ENCODE measurements at regions not wholly inside any gene's neighbourhood (a gene's known extent, or its start where the extent isn't known, plus 50 kb on each side); places are given as distances from the start of the nearest gene placed in this dataset.

DNA sequence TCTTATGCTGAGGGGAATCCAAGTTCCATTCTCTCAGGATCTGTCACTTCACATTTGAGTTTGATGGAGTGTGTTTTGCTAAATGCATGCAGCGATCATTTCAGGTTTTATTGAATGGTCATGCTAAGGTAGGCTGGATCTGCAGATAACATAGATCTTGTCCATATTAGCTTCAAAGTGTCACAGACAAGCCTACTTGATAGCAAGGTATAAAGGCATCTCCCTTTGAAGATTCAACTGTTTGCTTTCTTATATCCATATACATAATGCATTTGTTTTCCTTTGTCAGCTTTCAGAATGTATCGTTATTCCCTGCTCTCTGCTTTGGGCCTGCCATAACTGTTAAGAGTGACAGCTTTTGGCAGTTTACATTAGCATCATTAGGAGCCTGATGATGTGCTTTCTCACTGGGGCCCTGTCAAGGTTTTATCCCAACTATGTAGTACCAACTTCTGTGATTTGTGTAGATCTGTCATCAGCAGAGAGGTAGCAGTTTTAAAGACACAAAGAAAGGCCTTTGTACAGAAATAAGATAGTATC, 604.3 kb upstream of the CDH7 start:
- no peak for DNase-seq (ENCODE audit: low read depth)

DNA sequence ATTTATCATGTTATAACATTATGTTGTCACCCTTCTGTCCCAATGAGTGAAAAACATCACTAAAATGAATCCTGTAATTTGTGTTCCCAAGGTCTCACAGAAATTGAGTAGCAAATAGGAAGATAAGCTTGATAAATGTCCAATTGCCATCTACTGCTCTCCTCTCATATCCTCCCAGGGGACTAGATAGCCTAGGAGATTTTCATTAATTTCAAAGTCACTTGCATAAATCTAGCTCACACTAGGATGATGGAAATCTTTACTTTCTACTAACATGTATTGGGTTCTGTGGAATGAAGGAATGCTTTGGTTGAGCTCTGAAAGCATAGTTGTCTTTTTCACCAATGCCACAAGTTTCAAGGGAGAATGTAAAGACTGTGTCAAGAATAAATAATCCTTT, 605.5 kb upstream of the CDH7 start:
- no peak for DNase-seq (ENCODE audit: low read depth)

DNA sequence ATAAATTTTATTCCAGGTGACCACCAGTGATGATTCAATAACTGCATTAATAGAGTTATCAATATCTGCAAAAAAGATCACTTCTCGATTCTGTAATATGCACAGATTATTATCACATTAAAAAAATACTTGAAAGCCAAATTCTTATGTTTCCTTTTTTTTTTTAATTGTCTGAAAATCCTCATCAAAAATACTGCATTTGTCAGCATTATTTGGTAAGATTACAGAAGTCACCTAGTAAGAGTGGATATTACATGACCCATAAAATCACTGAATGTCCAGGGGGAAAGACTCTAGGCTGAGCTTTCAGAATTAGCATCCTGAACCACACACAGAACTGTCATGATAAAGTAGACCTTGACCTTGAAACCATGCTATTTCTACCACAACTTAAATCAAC, 617.2 kb upstream of the CDH7 start:
- DNase-seq (ENCODE audit: low read depth) = no peak

DNA sequence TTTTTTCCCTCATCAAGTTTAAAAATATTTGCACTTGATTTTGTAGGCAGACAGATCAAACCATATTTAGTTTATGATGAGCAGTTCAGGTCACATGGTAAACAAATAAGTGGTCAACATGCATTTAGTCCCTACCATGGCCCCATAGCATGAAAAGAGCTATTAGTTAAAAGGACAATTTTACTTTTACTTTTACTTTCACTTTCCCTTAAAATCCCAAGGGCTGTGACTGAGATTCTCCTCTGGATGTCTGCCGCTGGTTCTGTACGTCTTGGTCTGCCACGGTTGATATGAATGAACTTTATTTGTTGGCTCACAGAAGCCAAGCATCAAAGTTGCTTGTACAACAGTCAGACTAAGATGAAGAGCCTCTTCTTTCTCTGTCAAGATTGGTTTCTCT, 626.2 kb upstream of the CDH7 start:
- DNase-seq (ENCODE audit: low read depth) = no peak

DNA sequence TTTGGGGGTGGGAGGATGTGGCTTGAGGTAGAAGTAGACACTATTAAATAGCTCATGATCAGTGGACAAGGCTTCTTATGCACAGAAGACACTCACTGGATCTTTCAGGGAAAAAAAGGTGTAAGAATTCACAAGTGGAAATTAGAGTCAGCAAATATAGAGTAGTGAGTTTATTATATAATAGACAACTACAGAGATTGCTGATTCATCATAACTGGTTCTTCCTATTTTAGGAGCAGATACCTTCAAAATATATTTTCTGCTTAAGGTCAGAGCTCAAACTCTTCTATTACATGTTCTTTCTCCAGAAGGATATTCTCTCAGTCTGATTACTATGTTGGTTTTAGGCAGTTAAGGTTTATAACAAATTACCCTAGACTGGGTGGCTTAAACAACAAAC, 646.9 kb upstream of the CDH7 start:
- no peak for DNase-seq (ENCODE audit: low read depth)

DNA sequence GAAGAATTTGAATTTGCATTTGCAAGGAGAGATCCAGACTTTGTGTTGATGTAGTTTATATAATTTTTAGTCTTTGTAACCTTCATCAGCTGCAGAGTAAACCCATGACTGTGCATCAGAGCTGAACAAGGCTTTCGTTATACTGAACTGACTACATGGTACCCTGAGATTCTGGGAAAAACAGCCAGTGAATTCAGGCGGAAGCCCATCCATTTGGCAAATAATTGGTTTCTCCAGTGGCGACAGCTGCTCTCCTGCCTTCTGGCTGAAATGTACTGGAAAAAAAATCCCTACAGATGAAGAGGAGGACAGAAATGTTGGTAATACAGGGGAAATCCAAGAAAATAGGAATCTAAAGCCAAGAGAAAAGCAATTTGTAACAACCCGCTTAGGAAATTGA, 657.5 kb upstream of the CDH7 start:
- DNase-seq (ENCODE audit: low read depth) = no peak

DNA sequence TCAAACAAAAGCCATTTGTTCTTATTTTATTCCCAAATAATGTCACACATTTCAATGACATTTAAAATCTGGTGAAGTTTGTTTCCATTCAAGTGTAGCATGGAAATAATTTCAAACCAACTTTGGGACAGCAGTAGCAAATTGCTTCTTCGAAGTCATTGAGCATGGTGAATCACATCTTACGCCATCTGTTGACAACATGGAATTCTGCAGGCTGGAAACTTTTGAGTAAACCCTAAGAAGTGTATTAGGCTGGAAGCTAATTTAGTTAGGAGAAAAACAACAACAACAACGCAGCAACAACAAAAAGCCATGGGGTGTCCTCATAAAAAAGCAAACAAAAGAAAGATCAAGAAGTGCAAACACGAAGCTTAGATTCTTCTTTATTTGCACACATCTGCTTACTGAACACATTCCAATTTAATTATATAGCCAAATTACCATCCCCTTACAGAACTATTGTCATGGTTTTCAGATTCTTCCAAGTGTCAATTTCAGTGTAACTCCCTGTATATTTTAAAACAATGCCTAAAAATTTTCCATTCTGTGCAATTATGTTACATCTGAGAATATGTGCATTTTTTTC, 659.0 kb upstream of the CDH7 start:
- DNase-seq (ENCODE audit: low read depth) = no peak

DNA sequence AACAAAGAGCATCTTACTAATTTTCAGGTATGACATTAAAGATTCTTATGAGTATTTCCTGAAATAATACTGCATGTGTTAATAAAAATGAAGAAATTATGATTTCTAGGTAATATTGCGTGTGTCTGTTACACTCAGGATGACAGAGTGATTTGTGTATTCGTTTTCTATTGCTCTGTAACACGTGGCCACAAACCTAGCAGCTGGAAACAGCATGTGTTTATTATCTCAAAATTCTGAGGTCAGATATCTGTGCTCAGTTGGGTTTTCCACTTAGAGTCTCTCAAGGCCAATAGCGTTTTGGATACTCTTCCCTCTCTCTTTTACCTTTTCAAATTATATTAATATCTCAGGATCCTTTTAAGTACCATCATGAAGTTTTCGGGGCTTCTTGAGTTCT, 667.9 kb upstream of the CDH7 start:
- no peak for DNase-seq (ENCODE audit: low read depth)

DNA sequence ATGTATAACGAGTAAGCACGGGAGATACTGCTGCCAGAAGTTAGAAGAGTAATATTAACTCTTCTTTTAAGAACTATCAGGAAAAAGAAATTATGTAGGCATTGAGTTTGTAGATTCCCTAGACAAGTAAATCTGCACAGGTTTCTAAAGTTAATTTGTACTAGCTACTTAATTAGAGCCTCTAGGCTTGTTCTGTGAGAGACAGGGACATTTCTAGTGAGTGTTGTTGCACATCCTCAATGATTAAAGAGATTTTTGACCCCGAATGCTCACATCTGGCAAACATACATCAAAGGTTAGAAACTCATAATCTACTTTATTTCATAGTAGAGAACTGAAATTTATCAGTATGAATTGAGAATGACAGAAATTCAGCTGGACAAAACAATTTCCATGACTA, 669.0 kb upstream of the CDH7 start:
- no peak for DNase-seq (ENCODE audit: low read depth)

DNA sequence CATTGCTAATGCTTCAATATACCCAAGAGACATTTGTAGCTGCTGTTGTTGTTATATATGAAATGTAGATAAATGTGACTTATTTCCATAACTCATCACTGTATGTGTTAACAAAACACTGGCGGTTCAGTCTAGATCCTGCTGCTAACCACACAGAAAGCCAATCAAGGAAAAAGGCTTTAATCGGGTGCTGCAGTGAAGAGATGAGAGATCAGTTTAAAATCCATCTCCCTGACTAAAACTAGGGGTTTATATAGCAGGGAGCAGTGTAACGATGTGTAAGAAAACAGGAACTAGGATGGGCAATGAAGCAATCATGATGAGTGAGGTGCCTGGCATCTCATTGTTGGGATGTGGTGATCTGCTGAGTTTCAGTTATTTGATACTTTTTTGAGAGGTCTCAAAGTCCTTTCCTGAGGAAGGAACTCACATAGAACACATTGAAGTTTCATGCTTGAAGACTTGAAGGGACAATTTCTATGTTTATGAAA, 677.7 kb upstream of the CDH7 start:
- no peak for DNase-seq (ENCODE audit: low read depth)

DNA sequence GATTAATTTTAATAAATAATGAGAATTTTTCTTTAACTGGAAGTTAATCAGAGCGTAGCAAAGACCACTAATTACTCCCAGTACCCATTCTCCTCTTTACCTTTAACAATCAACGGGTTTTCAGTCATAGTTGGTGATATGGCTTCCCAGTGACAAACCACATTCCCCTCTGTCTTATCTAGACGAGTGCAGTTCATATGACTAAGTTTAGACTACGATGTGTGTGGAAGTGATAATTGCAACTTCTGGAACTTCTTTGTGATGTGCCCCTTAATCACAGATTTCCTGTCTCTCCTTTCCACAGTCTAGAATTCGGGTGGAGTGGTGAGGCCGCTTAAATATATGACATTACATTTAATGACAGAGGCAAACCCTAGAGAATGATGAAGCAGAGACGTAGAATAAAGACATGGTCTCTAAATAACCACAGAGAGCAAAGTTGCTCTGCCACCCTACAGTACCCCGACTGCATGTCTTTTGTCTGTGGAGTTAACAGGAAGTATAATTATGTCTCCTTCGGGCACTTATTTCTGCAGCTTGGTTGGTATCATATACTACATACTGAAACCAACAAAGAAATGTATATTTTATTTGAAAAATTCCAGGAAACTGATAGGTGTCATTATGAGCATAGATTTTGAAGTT, 693.3 kb upstream of the CDH7 start:
- no peak for DNase-seq (ENCODE audit: low read depth)

DNA sequence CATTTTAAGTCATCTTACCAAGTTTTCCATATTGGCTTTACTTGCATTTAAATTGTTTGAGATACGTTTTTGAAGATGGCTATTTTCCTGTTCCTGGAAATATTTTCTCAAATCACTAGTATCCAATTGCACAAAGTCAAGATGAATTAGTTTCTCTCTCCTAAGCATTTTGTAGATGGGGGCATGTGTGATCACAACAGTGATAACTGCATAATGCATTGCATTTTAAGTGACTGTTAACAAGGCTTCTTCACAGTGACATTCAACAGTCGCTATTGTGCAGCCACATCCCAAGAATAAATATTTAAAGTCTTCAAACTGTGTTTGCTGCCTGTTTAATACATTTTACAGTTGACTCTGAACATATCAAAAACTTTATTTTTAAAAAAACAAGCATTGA, 694.2 kb upstream of the CDH7 start:
- no peak for DNase-seq (ENCODE audit: low read depth)

DNA sequence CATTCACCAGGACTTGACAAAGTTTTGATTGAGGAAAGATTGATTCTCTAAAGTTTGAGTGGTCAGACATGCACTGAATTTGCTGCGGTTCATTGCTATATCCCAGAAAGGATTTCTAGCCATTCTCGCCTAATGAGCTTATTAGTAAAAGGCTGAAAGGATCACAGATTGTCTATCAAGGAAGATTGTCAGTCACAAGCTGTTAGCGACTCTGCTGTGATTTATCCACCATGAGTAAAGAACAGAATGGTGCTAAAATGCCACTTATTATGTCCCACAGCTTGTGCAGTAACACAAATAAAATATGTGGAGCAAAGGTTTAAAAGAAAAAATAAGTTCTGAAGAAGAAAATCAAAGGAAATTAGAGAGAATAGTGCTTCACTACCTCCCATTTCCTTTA, 701.2 kb upstream of the CDH7 start:
- no peak for DNase-seq (ENCODE audit: low read depth)

DNA sequence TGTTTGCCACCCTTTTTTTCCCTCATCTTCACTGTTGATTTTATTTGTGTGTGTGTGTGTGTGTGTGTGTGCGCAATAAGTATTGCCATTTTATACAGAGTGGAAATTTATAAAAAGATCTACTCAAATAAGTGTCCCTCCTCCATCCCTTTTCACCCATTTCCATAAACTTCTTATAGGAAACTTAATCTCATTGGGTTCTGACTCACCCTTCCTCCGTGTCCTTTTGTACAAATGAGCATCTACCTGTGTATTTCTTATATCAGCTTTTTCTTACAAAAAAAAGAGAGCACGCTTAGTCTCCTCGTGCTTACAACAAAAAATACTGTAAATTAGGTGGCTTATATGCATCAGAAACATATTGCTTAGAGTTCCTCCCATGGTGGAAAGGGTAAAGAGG, 711.2 kb upstream of the CDH7 start:
- DNase-seq (ENCODE audit: low read depth) = no peak

DNA sequence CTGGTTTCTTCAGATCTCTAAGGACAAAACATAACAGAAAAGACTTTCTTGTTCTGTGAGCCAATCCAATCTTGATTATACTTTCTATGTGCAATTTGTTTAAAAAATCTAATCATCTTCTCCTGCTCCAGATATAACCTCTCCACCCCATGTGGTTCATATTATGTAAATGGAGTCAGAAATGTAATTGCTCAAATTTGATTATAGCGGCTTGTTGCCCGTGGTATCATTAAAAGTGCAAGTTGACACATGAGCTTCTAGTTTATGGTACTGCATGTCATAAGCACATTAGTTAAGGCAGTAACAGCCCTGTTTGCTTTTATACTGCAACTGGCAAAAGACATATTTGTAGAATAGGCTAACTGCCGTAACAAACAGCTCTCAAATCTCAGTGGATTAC, 715.1 kb upstream of the CDH7 start:
- no peak for DNase-seq (ENCODE audit: low read depth)

DNA sequence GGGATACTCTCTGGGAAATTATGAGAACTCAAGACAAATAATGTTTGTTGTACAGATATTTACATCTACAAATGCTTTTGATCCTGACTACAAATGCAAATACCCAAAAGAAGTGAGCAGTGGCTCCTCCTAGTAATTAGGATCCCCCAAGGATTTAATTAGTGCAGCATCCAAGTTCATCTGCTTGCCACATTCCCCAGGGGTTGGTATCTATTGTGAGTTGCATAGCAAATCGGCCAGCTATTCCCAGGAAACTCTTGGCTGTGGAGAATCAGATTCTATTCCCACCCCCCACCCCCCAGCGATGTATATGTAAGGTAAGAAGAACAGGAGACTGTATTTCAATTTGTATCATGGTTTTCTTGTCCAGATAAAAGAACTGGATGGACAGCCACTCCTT, 725.1 kb upstream of the CDH7 start:
- DNase-seq (ENCODE audit: low read depth) = no peak

DNA sequence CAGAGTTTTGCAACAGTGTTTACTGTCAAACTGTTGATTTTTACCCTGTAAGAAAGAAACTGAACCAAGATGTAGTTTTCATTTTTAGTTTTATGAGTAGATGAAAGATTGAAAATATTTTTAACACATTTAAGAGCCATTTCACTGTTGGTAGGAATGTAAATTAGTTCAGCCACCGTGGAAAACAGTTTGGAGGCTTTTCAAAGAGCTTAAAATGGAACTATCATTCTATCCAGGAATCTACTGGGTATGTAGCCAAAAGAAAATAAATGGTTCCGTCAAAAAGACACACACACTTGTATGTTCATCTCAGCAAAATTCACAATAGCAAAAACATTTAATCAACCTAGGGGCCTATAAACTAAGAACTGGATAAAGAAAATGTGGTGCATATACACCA, 729.8 kb upstream of the CDH7 start:
- DNase-seq (ENCODE audit: low read depth) = no peak

DNA sequence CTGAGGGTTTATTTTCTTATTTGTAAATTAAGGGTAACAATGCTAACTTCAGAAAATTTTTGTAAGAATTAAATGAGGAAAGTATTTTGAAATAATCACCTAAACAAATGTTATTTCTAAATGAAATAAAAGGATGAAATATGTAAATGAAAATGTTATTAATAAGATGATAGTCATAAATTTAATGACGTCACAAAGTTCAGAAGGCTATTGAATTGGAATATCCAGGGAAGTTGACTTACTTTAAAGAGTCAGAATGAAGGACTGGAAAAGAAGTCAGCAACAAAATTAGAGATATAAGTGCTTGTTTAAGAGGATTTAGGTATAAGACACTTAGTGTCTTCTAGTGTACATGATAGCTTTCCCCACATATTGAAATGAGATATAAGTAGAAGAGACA, 732.6 kb upstream of the CDH7 start:
- no peak for DNase-seq (ENCODE audit: low read depth)

DNA sequence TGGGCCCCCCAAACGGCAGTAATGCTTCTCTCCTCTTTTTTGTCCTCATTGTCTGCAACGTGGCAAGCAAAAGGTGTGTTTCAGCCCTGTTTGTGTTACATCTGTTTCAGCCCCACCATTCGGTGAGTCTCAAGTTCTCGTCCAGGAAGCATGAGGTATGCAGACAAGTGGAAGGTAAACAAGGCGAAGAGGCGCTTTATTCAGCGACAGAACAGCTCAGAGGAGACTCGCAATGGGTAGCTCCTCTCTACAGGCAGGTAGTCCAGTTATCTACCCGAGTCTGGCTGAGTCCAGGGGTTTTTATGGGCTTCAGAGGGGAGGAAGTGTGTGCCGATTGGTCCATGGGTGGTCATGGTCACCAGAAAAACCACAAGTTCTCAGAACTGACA, 733.4 kb upstream of the CDH7 start:
- no peak for DNase-seq (ENCODE audit: low read depth)

DNA sequence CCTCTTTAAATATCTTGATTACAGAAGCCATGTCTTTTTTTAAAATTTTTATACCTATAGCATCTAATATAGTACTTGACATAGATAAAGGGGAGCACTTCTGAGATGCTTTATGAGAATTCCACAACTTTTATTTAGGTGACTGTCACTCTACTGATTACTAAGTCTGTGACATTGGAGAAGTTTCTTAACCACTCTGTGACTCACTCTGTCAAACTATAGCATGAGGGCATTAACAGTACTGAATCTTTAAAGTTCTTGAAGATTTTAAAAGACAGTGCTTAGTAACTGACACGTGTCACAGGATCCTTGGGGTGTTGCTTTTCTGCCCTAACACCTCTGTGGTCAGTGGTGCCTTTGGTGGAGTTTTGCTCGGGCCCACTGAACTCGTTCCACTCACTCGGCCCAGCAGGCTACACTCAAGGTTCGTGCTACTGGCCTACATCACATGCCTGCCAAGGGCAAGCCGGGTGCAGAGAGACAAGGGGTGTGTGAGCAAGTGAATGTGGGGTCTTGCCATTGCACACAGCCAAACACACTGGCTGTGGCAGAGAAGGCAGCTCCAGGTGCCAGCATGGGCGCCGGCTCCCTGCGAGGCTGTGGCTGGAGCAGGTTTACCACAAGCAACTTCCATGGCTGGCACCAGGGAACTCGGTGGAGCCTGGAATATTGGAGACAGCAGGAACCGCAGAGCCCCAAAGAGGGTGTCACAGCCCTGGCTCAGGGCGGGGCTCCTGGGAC, 734.0 kb upstream of the CDH7 start:
- DNase-seq (ENCODE audit: low read depth) = no peak

DNA sequence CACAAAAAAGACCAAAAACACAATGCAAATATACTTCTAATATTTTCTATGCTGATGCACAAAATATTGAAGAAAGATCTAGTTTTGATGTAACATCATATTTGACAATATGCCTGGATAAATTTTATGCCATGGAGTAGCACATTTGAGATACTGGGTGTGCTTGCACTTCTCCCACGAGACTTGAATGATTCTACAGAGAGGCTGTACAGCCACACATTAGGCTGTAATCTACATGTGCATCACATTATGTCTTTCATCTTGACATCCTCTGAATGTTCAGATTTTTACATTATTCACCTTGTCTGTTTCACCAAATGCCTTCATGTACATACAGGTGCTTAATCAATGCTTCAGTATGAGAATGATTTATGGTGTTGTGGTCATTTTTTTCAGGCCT, 756.4 kb upstream of the CDH7 start:
- no peak for DNase-seq (ENCODE audit: low read depth)

DNA sequence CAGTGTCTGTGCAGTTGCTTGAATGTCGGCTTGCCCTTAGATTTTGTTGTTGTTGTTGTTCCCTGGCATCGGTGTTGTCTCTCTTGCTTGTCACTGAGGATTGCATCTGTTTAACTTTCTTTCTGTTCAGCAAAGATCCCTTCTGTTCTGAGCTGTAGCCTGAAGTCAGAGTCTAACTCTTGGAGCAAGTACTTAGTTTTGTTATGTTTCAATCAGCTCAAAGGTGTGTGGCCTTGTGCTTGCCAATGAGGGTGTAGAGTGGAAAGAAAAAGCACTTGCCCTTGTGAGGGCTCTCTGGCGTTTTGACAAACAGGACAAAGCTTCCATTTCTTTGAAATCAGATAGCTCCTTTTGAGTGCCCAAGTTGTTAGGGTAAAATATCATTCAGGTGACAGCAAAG, 757.1 kb upstream of the CDH7 start:
- DNase-seq (ENCODE audit: low read depth) = no peak

DNA sequence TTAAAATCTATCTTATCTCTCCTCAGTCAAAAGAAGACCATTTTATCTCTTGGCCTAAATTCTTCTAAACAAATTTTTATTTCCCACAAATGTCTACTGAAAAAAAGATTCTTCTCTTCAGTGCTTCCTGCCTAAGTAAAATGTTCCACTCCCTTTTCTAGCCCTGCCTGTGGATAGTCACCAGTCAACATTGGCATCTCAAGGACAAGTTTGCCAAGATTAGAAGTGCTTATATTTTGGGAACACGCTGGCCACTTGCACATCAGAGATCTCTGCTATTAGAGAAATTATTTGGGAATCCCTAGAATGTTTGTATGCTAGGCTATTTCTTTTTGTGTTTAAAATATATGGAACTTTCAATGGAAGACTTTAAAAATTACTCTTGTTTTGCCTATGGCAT, 758.2 kb upstream of the CDH7 start:
- DNase-seq (ENCODE audit: low read depth) = no peak

Data from fibroblast of the conjunctiva (primary cell).